ENCODE measurements at regions not wholly inside any gene's neighbourhood (a gene's known extent, or its start where the extent isn't known, plus 50 kb on each side); places are given as distances from the start of the nearest gene placed in this dataset.

DNA sequence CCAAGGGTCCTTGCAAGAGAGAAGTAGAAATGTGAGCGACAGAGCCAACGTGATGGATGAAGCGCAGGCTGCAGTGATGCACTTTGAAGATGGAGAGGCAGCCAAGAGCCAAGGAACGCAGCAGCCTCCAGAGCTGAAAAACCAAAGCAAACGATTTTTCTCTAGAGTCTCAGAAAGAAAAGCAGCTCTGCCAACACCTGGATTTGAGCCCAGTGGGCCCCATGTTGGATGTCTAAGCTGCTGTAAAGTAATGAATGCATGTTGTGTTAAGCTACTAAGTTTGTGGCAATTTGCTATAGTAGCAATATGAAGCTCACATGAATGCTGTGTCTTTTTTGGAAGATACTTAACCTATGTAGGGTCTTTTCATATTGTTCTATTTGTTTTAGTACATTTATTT lies 894.3 kb downstream of the EFNB2 start:
- TF ChIP-seq TEAD4 (IDR thresholded peaks at IDR 0.05) (no peak), USF1 (IDR thresholded peaks at IDR 0.05) (no peak), EP300 (IDR thresholded peaks at IDR 0.05; ENCODE audit: borderline replicate concordance) (no peak), FOXM1 (IDR thresholded peaks at IDR 0.05; ENCODE audit: borderline replicate concordance, low read depth) (no peak), TAF1 (IDR thresholded peaks at IDR 0.05; ENCODE audit: low read depth) (no peak), ZBTB7A (IDR thresholded peaks at IDR 0.05; ENCODE audit: low read depth) (no peak), EGR1 (IDR thresholded peaks at IDR 0.05) (no peak)
- TF ChIP-seq, protein P1, sequence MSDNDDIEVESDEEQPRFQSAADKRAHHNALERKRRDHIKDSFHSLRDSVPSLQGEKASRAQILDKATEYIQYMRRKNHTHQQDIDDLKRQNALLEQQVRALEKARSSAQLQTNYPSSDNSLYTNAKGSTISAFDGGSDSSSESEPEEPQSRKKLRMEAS (IDR thresholded peaks at IDR 0.05) = no peak

GRCh38 chr13:105638426-105638825 lies 897.0 kb downstream of the EFNB2 start:
- TF ChIP-seq CREB1 (IDR thresholded peaks at IDR 0.05; ENCODE audit: low read depth) (no peak), CEBPB (IDR thresholded peaks at IDR 0.05) (no peak), EGR1 (IDR thresholded peaks at IDR 0.05) (no peak), FOXM1 (IDR thresholded peaks at IDR 0.05; ENCODE audit: borderline replicate concordance, low read depth) (no peak), TEAD4 (IDR thresholded peaks at IDR 0.05) (no peak), TAF1 (IDR thresholded peaks at IDR 0.05; ENCODE audit: low read depth) (no peak), NFIC (IDR thresholded peaks at IDR 0.05) (no peak)
- TF ChIP-seq, protein P1 (IDR thresholded peaks at IDR 0.05) = no peak

DNA sequence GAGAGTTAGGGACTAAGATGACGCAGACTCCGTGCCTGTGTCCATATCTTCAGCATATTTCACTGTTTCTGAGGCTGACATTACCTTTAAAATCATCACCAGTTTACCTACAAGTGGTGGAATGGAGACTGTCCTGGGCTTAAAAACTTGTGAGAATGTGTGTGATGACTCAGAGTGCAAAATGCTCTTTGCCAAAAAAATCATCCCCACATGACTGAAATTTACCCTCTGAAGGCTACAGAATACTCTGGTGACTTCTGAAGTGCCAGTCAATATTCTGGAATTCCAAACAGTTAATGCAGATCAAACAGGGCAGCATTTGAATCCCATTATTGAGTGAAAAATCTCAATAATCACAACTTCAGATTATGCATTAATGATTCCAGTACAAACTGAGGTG lies 901.4 kb downstream of the EFNB2 start:
- TF ChIP-seq FOXM1 (IDR thresholded peaks at IDR 0.05; ENCODE audit: borderline replicate concordance, low read depth) (no peak), RAD21 (IDR thresholded peaks at IDR 0.05; ENCODE audit: low read depth) (no peak), TCF12 (IDR thresholded peaks at IDR 0.05; ENCODE audit: low read depth) (no peak), YY1 (IDR thresholded peaks at IDR 0.05; ENCODE audit: low read depth) (no peak), EP300 (IDR thresholded peaks at IDR 0.05; ENCODE audit: borderline replicate concordance) (no peak)

DNA sequence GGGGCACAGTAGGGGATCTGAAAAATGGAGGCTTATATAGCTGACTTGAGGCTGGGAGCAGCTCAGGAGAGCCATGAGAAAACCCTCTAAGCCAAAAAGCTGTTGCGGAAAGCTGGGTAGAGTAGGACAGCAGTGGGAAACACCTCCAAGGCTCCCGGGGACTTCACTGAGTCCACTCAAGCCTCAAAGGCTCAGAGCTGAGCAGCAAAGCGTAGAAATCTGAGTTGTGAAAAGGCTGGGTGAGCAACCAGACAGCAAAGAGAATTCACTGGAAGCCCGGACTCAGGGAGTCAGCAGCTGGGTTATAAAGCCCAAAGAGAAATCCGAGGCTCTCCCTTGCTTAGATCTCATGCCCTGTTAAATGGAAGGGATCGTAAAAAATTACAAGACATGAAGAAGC lies 905.0 kb downstream of the EFNB2 start:
- TF ChIP-seq NFIC (IDR thresholded peaks at IDR 0.05) = no peak
- TF ChIP-seq ZBTB7A (IDR thresholded peaks at IDR 0.05; ENCODE audit: low read depth) = no peak
- no peak for TF ChIP-seq RAD21 (IDR thresholded peaks at IDR 0.05; ENCODE audit: low read depth)
- TF ChIP-seq CREB1 (IDR thresholded peaks at IDR 0.05; ENCODE audit: low read depth) = no peak
- TF ChIP-seq, protein P2, sequence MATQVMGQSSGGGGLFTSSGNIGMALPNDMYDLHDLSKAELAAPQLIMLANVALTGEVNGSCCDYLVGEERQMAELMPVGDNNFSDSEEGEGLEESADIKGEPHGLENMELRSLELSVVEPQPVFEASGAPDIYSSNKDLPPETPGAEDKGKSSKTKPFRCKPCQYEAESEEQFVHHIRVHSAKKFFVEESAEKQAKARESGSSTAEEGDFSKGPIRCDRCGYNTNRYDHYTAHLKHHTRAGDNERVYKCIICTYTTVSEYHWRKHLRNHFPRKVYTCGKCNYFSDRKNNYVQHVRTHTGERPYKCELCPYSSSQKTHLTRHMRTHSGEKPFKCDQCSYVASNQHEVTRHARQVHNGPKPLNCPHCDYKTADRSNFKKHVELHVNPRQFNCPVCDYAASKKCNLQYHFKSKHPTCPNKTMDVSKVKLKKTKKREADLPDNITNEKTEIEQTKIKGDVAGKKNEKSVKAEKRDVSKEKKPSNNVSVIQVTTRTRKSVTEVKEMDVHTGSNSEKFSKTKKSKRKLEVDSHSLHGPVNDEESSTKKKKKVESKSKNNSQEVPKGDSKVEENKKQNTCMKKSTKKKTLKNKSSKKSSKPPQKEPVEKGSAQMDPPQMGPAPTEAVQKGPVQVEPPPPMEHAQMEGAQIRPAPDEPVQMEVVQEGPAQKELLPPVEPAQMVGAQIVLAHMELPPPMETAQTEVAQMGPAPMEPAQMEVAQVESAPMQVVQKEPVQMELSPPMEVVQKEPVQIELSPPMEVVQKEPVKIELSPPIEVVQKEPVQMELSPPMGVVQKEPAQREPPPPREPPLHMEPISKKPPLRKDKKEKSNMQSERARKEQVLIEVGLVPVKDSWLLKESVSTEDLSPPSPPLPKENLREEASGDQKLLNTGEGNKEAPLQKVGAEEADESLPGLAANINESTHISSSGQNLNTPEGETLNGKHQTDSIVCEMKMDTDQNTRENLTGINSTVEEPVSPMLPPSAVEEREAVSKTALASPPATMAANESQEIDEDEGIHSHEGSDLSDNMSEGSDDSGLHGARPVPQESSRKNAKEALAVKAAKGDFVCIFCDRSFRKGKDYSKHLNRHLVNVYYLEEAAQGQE (IDR thresholded peaks at IDR 0.05; ENCODE audit: low read depth) = no peak
- TF ChIP-seq EP300 (IDR thresholded peaks at IDR 0.05; ENCODE audit: borderline replicate concordance) = no peak
- TF ChIP-seq USF1 (IDR thresholded peaks at IDR 0.05) = no peak
- TF ChIP-seq, protein P1 (IDR thresholded peaks at IDR 0.05) = no peak
- TF ChIP-seq EGR1 (IDR thresholded peaks at IDR 0.05) = no peak
- no peak for TF ChIP-seq TAF1 (IDR thresholded peaks at IDR 0.05; ENCODE audit: low read depth)
- TF ChIP-seq CEBPB (IDR thresholded peaks at IDR 0.05) = no peak
- TF ChIP-seq YY1 (IDR thresholded peaks at IDR 0.05; ENCODE audit: low read depth) = no peak
- no peak for TF ChIP-seq TCF12 (IDR thresholded peaks at IDR 0.05; ENCODE audit: low read depth)
- no peak for TF ChIP-seq TEAD4 (IDR thresholded peaks at IDR 0.05)
- no peak for TF ChIP-seq FOXM1 (IDR thresholded peaks at IDR 0.05; ENCODE audit: borderline replicate concordance, low read depth)

GRCh38 chr13:105627270-105627669 lies 908.2 kb downstream of the EFNB2 start:
- TF ChIP-seq, protein P1 (IDR thresholded peaks at IDR 0.05) = no peak
- TF ChIP-seq, protein P2 (IDR thresholded peaks at IDR 0.05; ENCODE audit: low read depth) = no peak
- TF ChIP-seq TCF12 (IDR thresholded peaks at IDR 0.05; ENCODE audit: low read depth) = no peak
- no peak for TF ChIP-seq RAD21 (IDR thresholded peaks at IDR 0.05; ENCODE audit: low read depth)
- TF ChIP-seq ZBTB7A (IDR thresholded peaks at IDR 0.05; ENCODE audit: low read depth) = no peak
- no peak for TF ChIP-seq CEBPB (IDR thresholded peaks at IDR 0.05)
- no peak for TF ChIP-seq EP300 (IDR thresholded peaks at IDR 0.05; ENCODE audit: borderline replicate concordance)
- TF ChIP-seq TAF1 (IDR thresholded peaks at IDR 0.05; ENCODE audit: low read depth) = no peak
- TF ChIP-seq TEAD4 (IDR thresholded peaks at IDR 0.05) = no peak
- TF ChIP-seq NFIC (IDR thresholded peaks at IDR 0.05) = no peak
- TF ChIP-seq CREB1 (IDR thresholded peaks at IDR 0.05; ENCODE audit: low read depth) = no peak
- TF ChIP-seq EGR1 (IDR thresholded peaks at IDR 0.05) = no peak
- TF ChIP-seq FOXM1 (IDR thresholded peaks at IDR 0.05; ENCODE audit: borderline replicate concordance, low read depth) = no peak
- TF ChIP-seq YY1 (IDR thresholded peaks at IDR 0.05; ENCODE audit: low read depth) = no peak
- no peak for TF ChIP-seq USF1 (IDR thresholded peaks at IDR 0.05)
